ENCODE measurements at regions not wholly inside any gene's neighbourhood (a gene's known extent, or its start where the extent isn't known, plus 50 kb on each side); places are given as distances from the start of the nearest gene placed in this dataset.
"Not testable (repeated sequence)": the region's sequence is repeated elsewhere in the genome, so short reads cannot be mapped to it uniquely, and the experiment has no call there.

DNA sequence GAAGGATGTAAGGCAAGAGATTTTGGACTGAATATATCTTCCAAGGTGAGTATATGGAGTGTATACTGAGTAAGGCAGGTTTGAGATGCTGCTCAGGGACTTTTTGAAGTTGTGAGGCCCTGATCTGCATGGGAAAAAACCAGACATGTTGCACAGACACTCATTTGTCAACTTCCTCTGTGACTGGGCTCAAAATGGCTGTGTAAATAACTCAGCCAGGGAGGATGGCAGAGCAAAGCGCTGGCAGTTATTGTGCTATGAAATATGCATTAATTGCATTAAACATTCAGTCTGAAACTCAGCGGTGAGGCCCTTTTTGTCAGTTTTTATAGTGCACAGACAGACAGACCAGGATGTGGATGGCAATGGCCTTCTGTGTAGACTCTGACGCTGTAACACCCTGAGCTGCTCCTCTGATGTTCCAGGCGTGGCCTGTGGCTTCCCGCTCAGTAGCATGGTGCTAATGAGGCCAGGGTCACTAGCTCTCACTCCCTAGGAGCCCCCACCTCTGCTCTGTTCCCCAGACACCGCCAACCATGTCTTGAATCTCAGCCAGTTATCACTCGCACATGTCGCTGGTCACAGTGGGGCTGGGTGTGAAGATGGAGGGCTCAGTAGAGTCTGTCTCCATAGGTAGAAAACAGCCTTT, 307.0 kb upstream of the PROX1 start:
- no peak for DNase-seq (ENCODE audit: low read depth)

- no peak for DNase-seq (ENCODE audit: low read depth)
These were observed 305.9 kb upstream of the PROX1 start for GRCh38 chr1:213681788-213682340.

DNA sequence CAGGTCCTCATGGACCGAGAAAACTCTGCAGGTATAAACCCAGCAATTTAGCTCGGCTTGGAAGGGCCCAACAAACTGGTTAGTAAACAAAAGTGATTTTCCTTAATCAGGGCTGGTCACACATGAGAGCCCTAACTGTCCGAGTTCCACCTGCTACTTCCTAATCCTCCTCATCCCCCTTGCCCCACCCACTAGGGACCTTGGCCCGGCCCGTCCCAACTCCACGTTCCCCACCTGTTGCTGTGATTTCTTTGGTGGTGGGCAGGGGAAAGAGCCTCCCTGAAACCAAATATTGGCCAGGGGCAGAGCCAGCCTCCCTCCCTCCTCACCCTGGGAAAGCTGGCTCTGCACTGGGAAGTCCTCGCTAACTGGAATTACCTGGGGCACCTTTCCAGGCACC, 304.2 kb upstream of the PROX1 start:
- no peak for DNase-seq (ENCODE audit: low read depth)

DNA sequence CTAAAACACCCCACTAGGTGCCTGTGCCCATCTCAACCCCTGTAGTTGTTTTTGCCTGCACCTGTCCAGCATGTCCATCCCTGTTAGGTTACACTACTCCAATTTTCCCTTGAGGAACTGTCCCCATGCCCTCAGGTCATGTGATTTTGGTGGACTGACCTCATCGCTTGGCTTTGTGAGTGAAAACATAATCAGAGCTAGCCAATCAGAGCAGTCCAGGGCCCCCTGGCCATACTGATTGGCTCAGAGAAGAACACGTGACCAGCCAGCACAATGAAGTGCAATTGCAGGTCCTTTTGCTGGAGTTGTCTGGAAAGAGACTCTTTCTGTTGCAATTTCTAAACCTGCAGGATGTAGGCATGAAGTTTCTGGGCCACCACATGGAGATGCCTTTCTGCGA, 303.3 kb upstream of the PROX1 start:
- no peak for DNase-seq (ENCODE audit: low read depth)

DNA sequence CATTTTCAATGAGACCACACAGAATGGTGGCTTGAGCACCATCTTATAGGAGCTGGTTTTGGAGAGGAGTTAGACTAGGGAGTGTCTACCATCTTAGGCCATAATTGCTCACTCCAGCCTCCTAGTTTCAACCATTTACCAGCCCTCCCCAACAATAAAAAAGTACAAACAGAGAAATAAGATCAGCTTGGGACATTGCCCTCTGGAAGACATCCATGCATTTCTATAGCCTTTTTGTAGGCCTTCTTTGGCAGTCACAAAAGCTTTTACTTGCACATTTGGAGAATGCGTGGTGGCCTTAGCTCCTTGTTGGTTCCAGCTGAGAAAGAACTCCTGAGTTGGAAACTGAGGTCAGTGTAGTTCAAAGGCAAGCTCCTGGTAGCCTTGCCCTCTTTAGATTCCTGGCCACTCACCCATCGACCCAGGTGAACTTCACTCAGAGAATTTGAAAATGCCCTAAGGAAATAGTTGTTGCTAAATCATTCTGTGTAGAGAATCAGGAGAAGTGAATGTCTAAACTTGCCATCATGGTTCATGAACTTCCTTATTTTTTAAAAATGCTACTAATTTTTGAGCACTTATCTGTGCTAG, 301.7 kb upstream of the PROX1 start:
- DNase-seq (ENCODE audit: low read depth): no peak

- DNase-seq (ENCODE audit: low read depth): no peak
These were observed 300.8 kb upstream of the PROX1 start for GRCh38 chr1:213686983-213687382.

DNA sequence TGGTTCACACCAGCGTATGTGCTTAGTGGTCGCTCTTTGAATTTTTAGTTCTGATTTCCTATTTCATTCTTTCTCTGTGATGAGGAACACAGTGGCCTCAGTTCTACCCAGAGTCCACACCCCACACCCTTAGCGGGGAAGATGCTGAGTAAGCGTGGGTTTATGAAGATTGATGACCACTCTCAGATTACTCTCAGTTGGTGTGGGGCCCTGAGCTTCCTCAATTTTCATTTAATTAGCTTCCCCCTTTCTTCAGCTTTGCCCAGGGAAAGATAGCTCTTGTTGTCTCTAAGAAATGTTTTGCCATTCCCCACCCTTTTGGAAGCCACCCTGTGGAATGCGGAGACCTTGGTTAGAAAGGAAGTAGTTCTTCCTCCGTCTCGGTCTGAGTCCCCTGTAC, 299.9 kb upstream of the PROX1 start:
- no peak for DNase-seq (ENCODE audit: low read depth)

DNA sequence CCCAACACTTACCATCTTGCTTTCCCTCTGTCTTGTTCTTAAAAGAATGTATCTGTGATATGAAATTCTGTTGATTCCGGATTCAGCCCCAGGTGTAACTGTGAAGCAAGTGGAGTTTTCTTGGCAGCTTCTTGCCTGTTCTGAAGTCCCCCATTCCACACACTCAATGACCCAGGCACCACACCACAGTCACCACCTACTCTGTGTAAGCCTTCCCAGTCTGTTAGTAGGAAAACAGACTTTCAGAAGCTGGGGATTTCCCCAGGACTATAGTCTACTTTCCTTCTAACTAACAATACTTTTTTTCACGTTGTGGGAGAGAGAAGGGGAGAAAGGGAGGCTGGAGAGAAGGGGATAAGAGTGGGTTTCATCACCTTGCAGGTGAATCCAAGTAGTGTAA, 299.1 kb upstream of the PROX1 start:
- DNase-seq (ENCODE audit: low read depth): no peak

GRCh38 chr1:213689260-213689659, 298.5 kb upstream of the PROX1 start:
- DNase-seq (ENCODE audit: low read depth): no peak

DNA sequence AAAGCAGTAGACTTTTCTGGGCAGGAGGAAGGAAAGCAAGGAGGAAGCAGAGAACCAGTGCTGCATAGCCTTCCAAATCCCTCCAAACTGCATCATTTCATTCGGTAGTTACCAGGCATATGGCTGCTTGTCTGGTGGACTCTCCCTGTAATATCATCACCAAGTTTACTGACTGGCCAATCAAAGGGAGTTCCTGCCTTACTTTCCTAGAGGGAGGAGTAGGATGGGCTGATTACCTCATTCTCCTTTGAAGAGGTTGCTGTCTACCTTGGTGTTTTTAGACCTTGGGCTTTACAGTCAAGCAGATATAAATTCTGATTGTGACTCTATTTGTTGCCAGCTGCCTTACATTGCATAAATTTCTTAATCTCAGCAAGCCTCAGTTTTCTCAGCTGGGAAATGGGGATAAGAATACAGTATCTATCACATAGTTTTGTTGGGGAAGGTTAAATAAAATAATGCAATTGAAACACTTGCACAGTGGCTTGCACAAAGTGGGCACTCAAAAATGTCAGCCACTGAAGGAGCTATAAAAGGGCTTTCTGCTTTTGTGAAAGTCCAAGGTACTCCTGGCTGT, 297.3 kb upstream of the PROX1 start:
- no peak for DNase-seq (ENCODE audit: low read depth)

- no peak for DNase-seq (ENCODE audit: low read depth)
These were observed 295.5 kb upstream of the PROX1 start for GRCh38 chr1:213692321-213692720.

DNA sequence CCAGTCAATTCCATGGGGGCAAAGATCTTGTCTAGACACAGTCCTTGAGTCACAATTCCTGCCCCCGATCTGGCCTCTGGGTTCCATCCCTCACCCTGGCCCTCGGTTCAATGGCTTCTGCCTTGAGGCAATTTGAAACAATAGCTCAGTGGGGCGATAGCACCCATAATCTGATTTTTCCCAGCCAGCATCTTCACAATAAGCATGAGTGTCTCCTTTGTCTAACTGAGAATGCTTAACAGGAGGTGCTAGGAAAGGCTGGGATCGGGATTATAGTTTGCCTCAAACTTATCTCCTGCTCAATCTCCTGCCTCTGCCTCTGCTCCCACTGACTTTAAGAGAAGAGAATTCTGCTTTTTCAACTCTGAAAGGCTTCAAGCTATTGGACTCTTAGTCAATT, 293.9 kb upstream of the PROX1 start:
- DNase-seq (ENCODE audit: low read depth): no peak

DNA sequence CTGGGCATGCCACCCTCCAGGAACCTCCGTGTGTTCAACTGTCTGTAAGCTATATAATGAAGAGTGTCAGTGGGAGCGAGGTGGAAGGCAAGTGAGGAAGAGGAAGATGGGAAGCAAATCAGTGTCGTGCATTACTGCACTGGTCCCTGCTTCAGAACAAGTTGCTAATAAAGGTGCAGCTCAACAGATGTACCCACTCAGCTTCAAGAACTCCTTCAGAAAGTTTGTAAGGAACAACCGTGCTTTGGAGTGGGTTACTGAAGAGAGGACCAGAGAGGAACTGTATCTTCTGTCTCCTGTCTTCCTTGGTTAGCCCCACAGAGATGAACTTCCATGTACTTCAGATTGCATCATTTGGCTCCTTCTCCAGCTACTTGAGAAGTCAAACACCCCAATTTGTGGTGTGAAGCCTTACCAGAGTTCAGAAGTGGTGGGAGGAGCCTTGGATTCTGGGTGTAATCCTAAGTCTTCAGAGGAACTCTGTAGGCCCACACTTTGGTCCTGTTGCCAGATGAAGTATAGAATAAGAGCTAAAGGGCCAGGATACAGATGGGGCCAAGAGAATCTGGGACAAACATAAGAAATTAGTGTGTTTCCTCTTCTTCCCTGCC, 290.5 kb upstream of the PROX1 start:
- DNase-seq (ENCODE audit: low read depth): no peak

- DNase-seq (ENCODE audit: low read depth): no peak
These were observed 289.6 kb upstream of the PROX1 start for GRCh38 chr1:213698092-213698702.

DNA sequence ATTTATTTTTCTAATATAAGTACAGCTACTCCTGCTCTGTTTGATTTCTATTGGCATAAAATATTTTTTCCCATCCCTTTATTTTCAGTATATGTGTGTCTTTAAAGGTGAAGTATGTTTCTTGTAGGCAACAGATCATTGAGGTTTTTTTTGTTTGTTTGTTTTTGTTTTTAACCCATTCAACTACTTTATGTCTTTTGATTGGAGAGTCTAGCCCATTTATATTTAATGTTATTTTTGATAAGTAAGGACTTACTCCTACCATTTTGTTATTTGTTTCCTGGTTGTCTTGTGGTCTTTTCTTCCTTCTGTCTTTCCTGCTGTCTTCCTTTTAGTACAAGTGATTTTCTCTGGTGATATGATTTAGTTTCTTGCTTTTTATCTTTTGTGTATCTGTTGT, 285.1 kb upstream of the PROX1 start:
- DNase-seq (ENCODE audit: low read depth): no peak

GRCh38 chr1:213704941-213705340, 282.8 kb upstream of the PROX1 start:
- no peak for DNase-seq (ENCODE audit: low read depth)

DNA sequence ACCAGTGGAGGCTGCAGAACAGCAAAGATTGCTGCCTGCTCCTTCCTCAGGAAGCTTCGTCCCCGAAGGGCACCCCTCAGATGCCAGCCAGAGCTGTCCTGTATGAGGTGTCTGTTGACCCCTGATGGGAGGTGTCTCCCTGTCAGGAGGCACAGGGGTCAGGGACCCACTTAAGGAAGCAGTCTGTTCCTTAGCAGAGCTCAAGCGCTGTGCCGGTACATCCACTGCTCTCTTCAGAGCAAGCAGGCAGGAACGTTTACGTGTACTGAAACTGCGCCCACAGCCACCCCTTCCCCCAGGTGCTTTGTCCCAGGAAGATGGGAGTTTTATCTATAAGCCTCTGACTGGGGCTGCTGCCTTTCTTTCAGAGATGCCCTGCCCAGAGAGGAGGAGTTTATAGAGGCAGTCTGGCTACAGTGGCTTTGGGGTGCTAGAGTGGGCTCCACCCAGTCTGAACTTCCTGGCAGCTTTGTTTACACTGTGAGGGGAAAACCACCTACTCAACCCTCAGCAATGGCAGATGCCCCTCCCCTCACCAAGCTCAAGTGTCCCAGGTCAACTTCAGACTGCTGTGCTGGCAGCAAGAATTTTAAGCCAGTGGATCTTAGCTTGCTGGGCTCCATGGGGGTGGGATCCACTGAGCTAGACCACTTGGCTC, 275.8 kb upstream of the PROX1 start:
- not testable (repeated sequence) for DNase-seq (ENCODE audit: low read depth)

- no peak for DNase-seq (ENCODE audit: low read depth)
These were observed 273.1 kb upstream of the PROX1 start for GRCh38 chr1:213714645-213715044.

- no peak for DNase-seq (ENCODE audit: low read depth)
These were observed 272.6 kb upstream of the PROX1 start for GRCh38 chr1:213715182-213715581.

GRCh38 chr1:213719462-213719861, 268.3 kb upstream of the PROX1 start:
- no peak for DNase-seq (ENCODE audit: low read depth)

DNA sequence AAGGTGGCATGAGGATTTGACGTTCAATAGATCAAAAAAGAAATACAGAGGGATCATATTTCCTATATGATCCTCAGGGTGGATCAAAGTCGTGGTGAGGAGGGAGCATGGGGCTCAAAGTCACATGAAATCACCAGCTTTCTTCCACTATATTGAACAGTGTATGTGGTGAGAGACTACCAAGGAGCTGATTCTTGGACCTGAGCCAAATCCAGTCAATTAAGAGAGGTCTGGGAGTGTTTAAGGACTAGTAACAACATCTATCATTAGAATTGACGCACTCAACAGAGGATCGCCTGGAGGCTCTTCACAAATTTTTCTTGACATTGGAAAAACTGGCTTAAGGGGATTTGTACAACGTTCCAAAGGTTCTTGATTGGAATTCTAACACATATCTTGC, 267.7 kb upstream of the PROX1 start:
- no peak for DNase-seq (ENCODE audit: low read depth)

GRCh38 chr1:213723187-213723586, 264.6 kb upstream of the PROX1 start:
- DNase-seq (ENCODE audit: low read depth): no peak
